GM19351 (cell line): ENCODE measurements at regions not wholly inside any gene's neighbourhood (a gene's known extent, or its start where the extent isn't known, plus 50 kb on each side); places are given as distances from the start of the nearest gene placed in this dataset.
"Not testable (repeated sequence)": the region's sequence is repeated elsewhere in the genome, so short reads cannot be mapped to it uniquely, and the experiment has no call there.

Source experiments
- ATAC-seq: cut with Tn5 transposase; IDR thresholded peaks from one replicate; pipeline ENCODE4 v1.9.1; 2021; ENCODE audit warnings: mild to moderate bottlenecking, moderate library complexity; ENCODE audit not compliant: unreplicated experiment

DNA sequence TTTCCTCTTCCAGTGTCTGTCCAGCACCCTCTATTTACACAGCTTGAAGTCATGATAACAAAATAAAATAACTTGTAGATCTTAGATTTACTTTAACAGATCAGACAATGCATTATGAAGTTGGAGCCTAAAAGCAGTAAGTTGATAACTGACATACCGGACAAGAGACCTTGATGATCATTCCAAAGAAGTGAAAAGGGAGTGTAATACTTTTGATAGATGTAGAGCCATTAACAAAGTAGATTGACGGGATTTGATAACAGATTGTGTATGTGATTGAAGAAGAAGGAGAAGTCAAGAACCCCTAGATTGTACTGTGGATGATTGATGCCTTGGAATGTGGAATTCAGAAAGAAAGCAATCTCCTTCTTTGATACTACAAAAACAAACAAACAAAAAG is 403.8 kb upstream of the MGAT4C start:
- ATAC-seq, result no peak

- no peak for ATAC-seq
These were observed 402.1 kb upstream of the MGAT4C start for GRCh38 chr12:86658303-86658702.

DNA sequence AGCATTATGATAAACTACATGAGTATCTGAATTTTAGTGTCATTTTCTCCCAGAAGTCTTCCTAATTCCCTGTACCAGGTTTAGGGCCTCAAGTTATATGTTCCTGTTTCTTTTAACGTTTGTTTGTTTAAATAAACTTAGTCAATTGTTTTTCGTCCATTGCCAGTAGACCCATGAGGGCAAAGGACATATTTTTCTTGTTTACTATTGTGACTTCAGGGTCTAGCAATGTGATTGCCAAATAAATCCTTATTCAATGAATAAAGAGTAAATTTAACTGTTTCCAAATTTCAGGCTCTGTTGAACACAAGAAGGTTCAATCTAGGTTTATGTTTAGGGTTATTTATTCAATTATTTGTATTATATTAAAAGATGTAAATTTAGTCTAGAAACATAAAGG is 391.6 kb upstream of the MGAT4C start:
- ATAC-seq, result no peak

DNA sequence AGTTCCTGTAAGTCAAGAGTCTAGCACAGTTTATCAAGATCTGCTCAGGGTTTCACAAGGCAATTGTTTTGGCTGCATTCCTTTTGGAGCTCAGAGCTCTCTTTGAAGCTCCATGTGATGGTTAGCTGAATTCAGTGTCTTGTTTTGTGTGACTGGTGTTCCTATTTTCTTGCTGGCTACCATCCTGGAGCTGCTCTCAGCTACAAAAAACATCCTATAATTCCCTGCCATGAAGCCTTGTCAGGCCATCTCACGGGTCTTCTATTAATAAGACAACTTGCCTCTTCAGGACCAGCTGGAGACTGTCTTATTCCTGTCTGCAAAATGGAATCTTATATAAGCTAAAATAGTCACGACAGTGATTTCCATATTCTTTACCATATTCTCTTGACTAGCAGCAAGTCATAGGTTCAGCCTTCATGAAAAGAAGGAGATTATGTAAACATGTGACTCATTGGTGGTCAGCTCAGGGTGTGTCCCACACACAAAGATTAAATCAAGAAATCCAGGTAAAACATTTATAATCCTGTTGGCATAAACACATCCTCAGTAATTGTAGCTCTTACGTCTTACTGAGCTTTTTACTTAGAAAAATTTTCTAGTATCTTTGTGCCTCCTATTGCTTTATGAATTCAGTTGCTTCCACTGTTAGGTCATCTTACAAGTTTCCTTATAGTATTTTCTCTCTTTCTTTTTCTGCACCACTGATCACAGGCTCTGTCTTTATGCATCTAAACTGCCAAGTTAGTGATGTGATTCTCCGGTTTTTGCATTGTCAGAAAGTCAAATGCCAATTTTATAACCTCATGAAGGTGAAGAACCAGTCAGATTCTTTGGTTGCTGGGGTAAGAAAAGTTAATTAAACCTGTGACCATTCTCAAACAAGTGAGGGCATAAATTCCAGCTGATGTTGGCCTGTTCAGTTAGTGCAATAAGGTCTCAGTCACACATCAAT is 378.5 kb upstream of the MGAT4C start:
- ATAC-seq, result no peak

- ATAC-seq, result no peak
These were observed 370.8 kb upstream of the MGAT4C start for GRCh38 chr12:86627001-86627400.

DNA sequence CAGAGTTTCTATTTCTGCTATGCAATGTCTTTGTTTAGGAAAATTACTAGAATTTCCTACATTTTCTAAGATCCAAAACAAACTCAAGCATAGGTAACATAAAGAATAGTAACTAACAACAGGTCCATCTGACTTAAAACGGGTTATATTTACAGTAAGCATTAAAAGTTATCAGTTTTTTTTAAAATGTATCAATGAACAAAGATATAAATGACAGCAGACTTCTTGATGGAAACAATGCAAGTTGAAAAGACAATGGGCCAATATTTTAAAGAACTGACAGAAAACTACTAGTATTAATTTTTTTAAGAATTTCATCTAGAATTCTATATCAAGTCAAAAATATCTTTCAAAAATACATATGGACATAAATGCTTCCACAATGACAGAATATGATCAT is 367.1 kb upstream of the MGAT4C start:
- ATAC-seq, result no peak

DNA sequence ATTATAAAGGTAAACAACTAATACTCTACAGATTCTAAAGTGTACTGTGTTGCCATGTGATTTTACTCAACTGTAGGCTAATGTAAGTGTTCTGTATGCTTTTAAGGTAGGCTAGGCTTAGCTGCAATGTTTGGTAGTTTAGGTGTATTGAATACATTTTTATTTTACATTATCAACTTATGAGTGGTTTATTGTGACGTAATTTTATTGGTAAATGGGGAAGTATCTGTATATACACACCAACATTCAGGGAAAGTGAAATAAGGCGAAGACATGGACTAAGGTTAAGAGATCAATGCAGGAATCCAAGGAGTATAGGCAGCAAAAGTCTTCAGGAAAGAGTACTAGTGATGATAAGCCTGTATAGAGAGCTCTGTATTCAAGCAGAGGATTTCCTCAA is 365.8 kb upstream of the MGAT4C start:
- ATAC-seq, result no peak

GRCh38 chr12:86613311-86613710 is 357.1 kb upstream of the MGAT4C start:
- no peak for ATAC-seq

DNA sequence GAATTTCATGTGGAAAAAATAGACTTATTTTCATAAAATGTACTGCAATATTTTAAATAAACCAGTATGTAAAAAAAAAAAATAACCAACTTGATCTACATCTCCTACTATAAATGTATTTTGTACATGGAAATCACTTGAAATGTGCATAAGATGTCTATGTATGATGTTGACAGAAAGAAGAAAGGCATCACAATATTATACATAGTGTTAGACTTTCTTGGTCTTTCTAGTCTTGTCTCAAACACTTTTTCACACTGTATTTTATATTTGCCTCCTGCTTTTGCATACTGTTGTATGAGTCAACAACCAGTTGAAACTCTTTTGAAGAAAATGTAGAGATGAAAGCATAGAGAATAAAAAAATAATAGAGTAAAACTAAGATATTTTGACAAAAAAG is 352.4 kb upstream of the MGAT4C start:
- ATAC-seq, result no peak

- no peak for ATAC-seq
These were observed 345.5 kb upstream of the MGAT4C start for GRCh38 chr12:86601550-86602308.

DNA sequence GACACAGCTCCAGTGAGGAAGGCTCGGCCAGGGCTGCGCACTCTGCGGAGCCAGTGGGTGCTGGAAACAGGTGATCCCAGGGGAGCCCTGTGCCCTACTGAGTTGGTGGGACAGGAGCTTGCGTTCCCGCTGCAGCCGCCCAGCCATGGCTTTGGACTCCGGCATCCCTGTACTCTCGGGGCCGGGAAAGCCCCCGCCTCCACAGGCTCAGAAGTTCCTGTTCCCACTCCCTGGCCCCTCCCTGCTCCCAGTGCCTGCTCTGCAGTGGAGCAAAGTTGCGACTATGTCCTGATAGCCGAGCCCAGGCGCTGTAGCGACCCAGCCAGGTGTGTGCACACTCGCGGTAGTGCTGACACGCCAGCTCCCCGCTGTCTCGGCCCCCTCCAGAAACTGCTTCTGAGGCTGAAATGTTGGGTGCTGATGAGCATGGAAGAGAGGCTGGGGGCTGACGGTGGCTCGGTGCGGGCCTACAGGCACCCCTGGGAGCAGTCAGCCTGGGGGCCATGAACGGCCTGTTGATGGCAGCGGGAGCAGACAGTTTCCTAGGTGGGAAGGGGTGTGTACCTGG is 344.6 kb upstream of the MGAT4C start:
- ATAC-seq, result no peak

- no peak for ATAC-seq
These were observed 341.2 kb upstream of the MGAT4C start for GRCh38 chr12:86597431-86597830.

DNA sequence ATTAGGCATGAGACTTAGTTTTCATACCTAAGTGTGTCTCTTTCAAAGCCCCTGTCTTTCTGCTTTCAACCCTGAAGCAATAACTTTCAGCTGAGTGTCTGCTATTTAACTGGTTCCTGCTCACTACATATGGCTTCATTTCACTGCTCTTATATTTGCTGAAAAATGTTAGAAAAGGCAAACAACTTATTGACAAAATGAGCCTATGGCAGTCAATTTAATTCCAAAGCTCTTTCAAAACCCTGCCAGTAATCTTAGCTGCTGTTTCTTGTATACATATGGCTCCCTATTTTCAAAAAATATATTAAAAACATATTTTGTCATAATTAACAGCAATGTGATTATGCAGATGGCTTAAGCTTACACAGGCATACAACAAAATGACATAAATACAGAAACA is 334.1 kb upstream of the MGAT4C start:
- no peak for ATAC-seq

GRCh38 chr12:86574143-86574542 is 318.0 kb upstream of the MGAT4C start:
- no peak for ATAC-seq

DNA sequence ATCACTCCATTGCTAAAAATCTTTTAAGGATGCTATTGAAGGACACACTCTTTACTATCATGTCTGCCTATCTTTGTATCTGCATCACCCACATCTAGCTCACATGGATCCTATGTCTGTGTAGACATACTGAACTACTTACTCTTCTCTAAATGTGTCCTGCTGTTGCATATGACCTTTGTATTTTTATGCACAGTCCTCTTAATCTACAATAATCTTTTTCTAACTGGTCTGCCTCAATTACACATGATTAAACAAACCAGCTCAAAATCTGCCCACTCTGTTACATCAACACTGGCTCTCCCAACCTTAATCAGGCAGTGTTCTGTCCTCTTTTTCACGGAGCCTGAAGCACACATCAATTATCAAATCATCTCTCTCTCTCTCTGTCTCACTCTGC is 316.3 kb upstream of the MGAT4C start:
- ATAC-seq, result no peak

DNA sequence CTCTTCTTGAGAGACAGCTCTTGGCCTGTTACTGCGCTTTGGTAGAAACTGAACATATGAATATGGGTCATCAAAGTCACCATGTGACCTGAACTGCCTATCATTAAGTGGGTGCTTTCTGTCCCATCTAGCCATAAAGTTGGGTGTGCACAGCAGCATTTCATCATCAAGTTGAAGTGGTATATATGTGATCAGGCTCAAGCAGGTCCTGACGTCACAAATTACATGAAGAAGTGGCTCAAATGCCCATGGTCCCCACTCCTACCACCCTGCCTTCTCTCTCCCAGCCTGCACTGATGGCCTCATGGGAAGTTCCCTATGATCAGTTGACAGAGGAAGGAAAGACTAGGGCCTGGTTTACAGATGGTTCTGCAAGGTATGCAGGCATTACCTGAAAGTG is 308.8 kb upstream of the MGAT4C start:
- ATAC-seq, result no peak

DNA sequence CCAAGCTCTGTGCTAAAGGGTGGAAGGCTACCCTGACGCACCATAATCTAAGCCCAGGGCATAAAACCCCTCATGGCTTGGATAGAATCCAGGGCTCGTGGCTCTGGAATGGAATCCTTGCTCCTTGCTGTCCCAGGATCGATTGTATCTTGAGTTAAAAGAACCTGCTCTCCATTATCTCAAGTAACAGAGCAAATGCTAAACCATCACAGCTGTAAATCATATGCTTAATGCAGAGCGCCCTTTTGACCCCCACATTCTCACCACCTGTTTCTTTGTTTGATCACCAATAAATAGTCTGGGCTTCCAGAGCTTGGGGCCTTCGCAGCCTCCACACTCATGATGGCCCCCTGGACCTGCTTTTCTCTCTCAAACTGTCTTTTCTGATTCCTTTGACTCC is 299.3 kb upstream of the MGAT4C start:
- ATAC-seq, result not testable (repeated sequence)

GRCh38 chr12:86551146-86551571 is 295.0 kb upstream of the MGAT4C start:
- no peak for ATAC-seq

- ATAC-seq, result no peak
These were observed 294.3 kb upstream of the MGAT4C start for GRCh38 chr12:86550218-86551145.

DNA sequence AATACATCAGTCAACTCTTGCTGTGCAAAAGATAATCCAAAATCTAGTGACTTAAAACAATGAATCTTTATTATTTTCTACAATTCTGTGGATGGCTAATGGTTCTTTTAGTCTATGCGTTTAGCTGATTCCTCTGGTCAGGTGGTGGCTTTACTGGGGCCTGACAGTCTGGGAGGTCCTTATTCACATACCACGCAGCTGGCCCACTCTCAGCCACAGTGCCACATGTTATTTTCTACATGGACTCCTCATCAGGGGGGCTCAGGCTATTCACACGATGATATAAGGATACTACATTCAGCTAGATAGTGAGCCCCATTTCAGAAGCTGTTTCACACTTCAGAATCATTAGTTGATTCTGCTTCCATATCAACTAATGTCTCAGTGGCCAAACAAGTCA is 287.5 kb upstream of the MGAT4C start:
- no peak for ATAC-seq
